ENCODE measurements at regions not wholly inside any gene's neighbourhood (a gene's known extent, or its start where the extent isn't known, plus 50 kb on each side); places are given as distances from the start of the nearest gene placed in this dataset.
"Not testable (repeated sequence)": the region's sequence is repeated elsewhere in the genome, so short reads cannot be mapped to it uniquely, and the experiment has no call there.

- TF ChIP-seq CTCF (IDR thresholded peaks at IDR 0.05; ENCODE audit: unreplicated experiment): no peak
- H3K27me3 Mint-ChIP-seq (ENCODE audit: unreplicated experiment): no peaks in the 10 kb centered on the region
- no peak overlapping the region for H3K27ac Mint-ChIP-seq (ENCODE audit: unreplicated experiment)
- no peaks in the 10 kb centered on the region for H3K36me3 Mint-ChIP-seq (ENCODE audit: low read depth, unreplicated experiment)
- DNase-seq (ENCODE audit: low spot score): no peak
- no peaks in the 10 kb centered on the region for H3K9me3 Mint-ChIP-seq (ENCODE audit: unreplicated experiment)
- no peak overlapping the region for H3K4me3 Mint-ChIP-seq (ENCODE audit: unreplicated experiment)
- peaks cover 12% of the 10 kb centered on the region for H3K4me1 Mint-ChIP-seq (ENCODE audit: unreplicated experiment)
Measured at GRCh38 chr7:142450206-142450605, 192.3 kb upstream of the PRSS58 start.

GRCh38 chr7:142448857-142449256 is 191.0 kb upstream of the PRSS58 start:
- H3K27ac Mint-ChIP-seq (ENCODE audit: unreplicated experiment); H3K36me3 Mint-ChIP-seq (ENCODE audit: low read depth, unreplicated experiment); H3K4me3 Mint-ChIP-seq (ENCODE audit: unreplicated experiment); H3K9me3 Mint-ChIP-seq (ENCODE audit: unreplicated experiment); DNase-seq (ENCODE audit: low spot score); H3K27me3 Mint-ChIP-seq (ENCODE audit: unreplicated experiment): not testable (repeated sequence)
- H3K4me1 Mint-ChIP-seq (ENCODE audit: unreplicated experiment): peaks cover 22% of the 10 kb centered on the region

DNA sequence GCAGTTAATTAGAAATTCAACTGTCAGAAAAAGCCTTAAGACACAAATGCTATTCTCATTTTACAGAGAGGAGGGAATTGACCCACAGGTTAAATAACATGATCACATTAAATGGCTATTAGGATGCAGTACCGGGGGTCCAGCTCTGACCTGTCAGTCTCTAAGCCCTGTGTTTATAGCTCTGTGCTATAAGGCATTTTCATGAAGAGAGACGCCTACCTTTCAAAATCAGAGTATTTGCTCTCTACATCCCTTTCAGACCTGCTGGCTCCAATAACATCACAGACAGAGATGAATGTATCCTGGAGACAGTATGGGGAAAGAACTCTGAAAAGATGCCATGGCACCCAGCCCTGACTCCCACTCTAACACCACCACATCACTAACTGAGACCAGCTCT is 189.9 kb upstream of the PRSS58 start:
- Mint-ChIP-seq H3K9me3 (ENCODE audit: unreplicated experiment) (no peaks in the 10 kb centered on the region), H3K36me3 (ENCODE audit: low read depth, unreplicated experiment) (no peaks in the 10 kb centered on the region), H3K4me1 (ENCODE audit: unreplicated experiment) (peaks cover 30% of the 10 kb centered on the region), H3K27me3 (ENCODE audit: unreplicated experiment) (no peaks in the 10 kb centered on the region), H3K4me3 (ENCODE audit: unreplicated experiment) (no peak overlapping the region), H3K27ac (ENCODE audit: unreplicated experiment) (no peak overlapping the region)
- no peak for DNase-seq (ENCODE audit: low spot score)
- no peak for TF ChIP-seq CTCF (IDR thresholded peaks at IDR 0.05; ENCODE audit: unreplicated experiment)

GRCh38 chr7:142445019-142445686 is 187.3 kb upstream of the PRSS58 start:
- peak; percentile 40 for TF ChIP-seq CTCF (IDR thresholded peaks at IDR 0.05; ENCODE audit: unreplicated experiment)
- H3K9me3 Mint-ChIP-seq (ENCODE audit: unreplicated experiment): no peaks in the 10 kb centered on the region
- peak; percentile 62 for DNase-seq (ENCODE audit: low spot score)
- H3K27me3 Mint-ChIP-seq (ENCODE audit: unreplicated experiment): no peaks in the 10 kb centered on the region
- H3K27ac Mint-ChIP-seq (ENCODE audit: unreplicated experiment): no peak overlapping the region
- no peak overlapping the region for H3K4me3 Mint-ChIP-seq (ENCODE audit: unreplicated experiment)
- H3K36me3 Mint-ChIP-seq (ENCODE audit: low read depth, unreplicated experiment): no peaks in the 10 kb centered on the region
- peaks cover 37% of the 10 kb centered on the region for H3K4me1 Mint-ChIP-seq (ENCODE audit: unreplicated experiment)

- H3K9me3 Mint-ChIP-seq (ENCODE audit: unreplicated experiment): no peaks in the 10 kb centered on the region
- H3K36me3 Mint-ChIP-seq (ENCODE audit: low read depth, unreplicated experiment): no peaks in the 10 kb centered on the region
- TF ChIP-seq CTCF (IDR thresholded peaks at IDR 0.05; ENCODE audit: unreplicated experiment): no peak
- H3K27ac Mint-ChIP-seq (ENCODE audit: unreplicated experiment): peak overlapping the region; percentile 6
- DNase-seq (ENCODE audit: low spot score): peak; percentile 11
- H3K4me1 Mint-ChIP-seq (ENCODE audit: unreplicated experiment): peaks cover 39% of the 10 kb centered on the region
- no peaks in the 10 kb centered on the region for H3K27me3 Mint-ChIP-seq (ENCODE audit: unreplicated experiment)
- no peak overlapping the region for H3K4me3 Mint-ChIP-seq (ENCODE audit: unreplicated experiment)
Measured at GRCh38 chr7:142443216-142444010, 185.6 kb upstream of the PRSS58 start.

All from endothelial cell (in vitro differentiated cells).